GM19238 (cell line): ENCODE measurements at regions not wholly inside any gene's neighbourhood (a gene's known extent, or its start where the extent isn't known, plus 50 kb on each side); places are given as distances from the start of the nearest gene placed in this dataset.

Experiments used
- DNase-seq: peaks from one replicate; pipeline ENCODE4 v3.0.0; 2011; ENCODE audit warnings: low spot score; ENCODE audit not compliant: insufficient read length

DNA sequence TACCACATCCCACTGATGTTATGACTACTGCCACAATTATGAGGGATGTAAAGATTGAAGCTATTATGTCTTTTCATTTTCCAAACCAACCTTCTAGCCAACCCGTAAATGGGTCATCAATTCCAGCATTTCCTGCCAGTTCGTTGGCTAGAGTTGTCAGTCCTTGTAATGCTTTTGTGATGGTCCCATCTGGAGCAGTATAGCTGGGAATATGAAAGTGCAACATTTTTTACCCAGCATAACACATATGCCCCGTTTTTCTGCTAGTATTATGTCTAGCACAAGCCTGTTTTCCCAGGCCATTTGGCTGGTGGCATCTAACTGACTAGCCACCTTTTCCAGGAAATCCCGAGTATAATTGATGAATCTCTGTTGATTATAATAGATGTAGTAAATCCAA is 1501.6 kb upstream of the SLC39A10 start:
- DNase-seq = no peak

DNA sequence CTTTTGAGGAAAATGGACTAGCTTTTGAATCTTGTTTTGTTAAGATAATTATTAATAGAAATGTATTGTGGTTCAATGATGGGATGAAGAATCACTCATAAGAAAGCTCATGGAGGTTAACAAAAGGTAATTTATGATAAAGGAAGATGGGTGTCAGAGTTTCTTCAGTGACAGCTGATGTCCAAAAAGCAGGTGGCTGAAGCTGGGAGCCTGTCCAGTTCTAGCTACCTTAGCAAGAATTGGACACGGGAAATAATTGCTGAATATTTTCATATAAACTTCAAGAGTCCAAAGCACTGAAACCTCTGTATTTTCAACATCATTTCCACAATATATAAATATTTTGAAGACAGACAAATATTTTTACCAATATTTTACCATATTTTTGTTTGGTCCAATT is 1505.8 kb upstream of the SLC39A10 start:
- no peak for DNase-seq

DNA sequence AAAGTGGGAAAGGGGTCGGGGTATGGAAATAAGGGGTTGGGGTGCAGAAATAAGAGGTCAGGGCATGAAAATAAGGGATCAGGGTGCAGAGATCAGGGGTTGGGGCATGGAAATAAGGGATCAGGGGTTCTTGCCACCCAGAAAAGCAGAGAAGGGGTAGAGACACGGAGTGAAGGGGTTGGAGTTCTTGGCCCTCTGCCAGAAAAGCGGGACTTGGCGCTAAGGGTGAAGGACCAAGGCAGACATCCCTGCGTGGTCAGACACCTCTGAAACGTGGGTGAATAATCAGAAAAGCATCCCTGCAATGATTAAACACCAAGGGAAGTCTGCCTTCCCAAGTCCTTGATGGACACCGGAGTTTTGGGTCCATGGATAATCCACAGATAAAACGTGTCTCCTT is 1521.6 kb upstream of the SLC39A10 start:
- no peak for DNase-seq

DNA sequence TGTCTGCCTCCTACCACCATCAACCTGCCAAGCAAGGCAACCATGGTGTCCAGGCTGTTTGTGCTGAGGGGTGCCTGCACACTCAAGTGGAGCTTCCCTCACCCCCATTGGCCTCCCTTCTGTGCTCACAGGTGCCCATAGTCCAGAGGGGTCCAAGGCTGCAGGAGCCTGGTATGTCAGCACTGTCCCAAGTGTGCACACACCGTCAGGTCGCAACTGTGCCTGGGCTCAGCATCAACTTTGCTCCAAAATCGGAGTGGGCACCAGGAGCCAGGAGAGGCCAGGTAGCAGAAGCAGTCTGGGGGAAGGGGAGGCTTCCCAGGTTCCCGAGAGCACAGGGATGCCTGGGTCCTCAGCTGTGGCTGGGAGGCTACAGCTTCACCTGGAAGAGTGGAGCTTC is 1528.2 kb upstream of the SLC39A10 start:
- no peak for DNase-seq

DNA sequence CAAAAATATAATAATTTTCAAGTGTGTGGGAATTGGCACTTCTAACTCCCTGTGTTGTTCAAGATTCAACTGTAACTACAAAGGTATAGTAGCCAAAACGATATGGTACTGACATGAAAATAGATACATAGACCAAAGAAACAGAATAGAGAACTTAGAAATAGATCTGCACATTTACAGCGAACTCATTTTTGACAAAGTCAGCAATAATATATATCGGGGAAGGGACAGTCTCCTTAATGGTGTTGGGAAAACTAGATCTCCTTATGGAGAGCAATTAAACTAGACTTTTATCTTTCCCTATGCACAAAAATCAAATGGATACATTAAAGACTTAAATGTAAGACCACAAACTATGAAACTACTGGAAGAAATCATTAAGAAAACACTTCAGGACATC is 1530.6 kb upstream of the SLC39A10 start:
- DNase-seq = no peak

DNA sequence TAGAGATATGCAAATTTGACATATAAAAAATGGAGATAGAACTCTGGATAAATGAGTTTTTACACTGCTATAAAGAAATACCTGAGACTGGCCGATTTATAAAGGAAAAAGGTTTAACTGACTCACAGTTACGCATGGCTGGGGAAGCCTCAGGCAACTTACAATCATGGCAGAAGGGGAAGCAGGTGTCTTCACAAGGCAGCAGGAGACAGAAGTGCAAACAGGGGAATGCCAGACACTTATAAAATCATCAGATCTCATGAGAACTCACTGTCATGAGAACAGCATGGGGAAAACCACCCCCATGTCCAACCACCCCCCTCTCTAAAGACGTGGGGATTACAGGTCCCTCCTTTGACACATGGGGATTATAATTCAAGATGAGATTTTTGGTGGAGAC is 1540.2 kb upstream of the SLC39A10 start:
- no peak for DNase-seq

DNA sequence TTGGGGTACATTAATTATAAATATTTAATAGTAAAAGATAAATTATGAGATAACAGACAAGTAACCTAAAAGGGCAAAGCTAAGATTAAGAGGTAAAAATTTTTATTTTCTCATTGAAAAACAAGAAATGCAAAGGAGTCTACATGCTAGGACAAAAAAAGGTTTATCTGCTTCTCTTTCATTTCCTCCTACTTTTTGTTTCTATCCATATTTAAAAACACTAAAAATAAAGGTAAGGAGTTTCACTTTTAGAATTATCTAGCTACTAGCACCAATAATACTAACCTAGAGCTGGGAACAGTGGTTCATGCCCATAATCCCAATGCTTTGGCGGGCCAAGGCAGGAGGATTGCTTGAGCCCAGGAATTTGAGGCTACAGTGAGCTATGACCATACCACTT is 1551.7 kb upstream of the SLC39A10 start:
- DNase-seq = no peak

DNA sequence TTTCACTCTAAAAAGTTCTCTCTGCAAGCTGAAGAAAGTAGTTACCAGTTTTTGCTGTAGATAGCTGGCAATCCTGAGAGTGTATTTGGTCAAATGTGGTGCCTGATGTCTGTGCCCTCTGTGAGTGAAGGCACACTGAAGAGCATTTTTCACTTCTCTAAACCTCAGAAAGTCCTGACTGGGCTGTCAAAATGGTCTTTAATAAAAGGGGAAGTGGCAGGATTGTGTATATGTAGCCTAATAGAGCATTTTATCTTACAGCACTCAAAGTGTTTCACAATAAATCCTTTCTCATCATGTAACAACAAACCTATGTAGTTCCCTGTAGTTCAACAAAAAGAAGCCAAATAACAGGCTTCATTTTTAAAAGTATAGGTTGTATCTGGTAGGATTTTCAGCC is 1552.3 kb upstream of the SLC39A10 start:
- DNase-seq = peak; percentile 3

DNA sequence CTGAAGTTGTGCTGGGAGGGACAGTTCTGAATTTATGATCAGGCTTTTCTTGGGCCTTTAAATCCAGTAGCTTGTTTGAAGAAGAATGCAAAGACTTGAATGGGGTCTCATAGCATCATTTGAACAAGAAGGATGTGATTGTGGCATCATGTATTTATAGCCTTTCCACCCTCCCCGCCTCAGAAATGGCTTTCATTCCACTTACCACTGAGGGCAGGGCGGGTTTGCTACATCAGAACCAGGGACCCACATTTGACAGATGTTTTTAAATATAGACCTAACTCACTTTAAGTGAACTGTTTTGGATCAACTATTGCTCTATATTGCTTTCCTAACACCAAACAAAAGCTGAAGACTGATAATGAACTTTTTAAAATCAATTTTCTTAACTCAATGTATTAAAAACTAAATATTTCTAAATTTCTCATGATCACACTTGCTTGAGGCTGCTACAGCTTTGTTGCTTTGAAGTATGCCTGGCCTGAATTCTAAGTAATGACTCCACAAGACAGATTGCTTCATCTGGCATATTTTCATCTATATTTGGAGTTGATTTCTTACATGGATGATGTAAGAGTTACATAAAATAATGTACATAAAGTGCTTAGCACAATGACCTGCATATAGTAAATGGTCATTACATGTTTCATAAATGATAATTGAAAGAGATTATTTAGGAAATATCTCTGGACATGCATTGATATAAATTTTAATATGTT is 1552.9 kb upstream of the SLC39A10 start:
- DNase-seq = no peak

DNA sequence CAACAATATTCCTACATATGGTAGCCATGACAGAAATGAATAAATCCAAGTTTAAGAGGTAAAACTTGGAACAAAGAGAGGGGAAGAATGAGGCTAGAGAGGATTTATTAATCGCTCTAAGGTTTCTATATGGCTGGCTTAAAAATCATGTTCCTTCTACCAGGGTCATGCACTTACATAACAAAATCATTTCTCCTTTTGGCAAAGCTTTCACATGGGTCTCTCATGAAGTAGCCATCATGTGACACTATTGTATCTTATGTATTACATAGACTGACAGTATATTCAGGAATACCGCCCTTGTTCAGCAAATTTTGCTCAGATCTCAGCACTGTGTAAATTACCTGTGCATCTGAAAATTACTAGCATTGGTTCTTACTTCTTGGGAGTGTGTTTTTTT is 1554.5 kb upstream of the SLC39A10 start:
- no peak for DNase-seq

DNA sequence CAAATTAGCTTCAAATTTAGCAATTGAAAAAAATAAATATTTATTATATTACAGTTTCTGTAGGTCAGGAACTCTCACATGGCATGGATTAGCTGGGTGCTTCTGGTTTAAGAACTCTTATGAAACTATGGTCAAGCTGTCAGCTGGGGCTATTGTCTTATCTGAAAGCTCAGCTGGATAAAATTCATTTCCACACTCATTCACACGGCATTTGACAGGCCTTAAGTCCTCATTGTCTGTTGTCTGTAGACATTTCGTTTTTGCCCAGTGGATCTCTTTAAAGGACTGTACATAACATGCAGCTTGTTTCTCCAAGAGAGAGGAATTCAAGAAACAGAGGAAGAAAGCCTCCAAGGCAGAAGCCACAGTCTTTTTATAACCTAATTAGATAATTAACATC is 1556.8 kb upstream of the SLC39A10 start:
- DNase-seq = no peak

DNA sequence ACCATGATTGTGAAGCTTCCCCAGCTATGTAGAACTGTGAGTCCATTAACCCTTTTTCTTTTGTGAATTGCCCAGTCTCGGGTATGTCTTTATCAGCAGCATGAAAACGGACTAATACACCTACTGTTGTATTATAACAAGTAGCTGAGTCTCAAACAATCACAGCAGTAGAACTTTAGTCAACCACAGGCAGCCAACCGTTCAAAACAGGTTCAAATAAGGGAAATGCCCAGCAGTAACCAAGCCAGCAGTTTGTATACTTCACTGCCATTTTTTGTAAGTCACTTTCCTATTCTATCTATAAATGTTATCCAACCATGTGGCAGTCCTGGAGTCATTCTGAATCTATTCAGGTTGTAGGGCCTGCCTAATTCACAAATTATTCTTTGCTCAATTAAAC is 1560.6 kb upstream of the SLC39A10 start:
- no peak for DNase-seq

DNA sequence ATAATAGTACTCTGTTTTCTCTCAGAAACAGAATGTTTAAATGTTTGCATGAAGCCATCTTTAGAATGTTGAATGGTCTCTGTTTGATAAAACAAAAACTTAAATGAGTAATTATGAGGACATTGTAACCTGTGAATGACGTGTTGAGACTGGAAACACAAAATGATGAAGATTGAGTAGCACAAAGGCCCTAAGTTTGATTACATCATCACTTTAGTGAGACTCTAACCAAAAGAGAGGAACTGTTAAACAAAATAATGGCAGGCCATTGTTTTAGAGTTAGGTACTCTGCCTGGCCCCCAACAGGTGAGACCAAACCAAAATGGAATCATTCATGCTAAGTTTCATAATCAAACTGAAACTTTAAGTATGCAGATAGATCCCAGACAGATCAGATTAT is 1561.7 kb upstream of the SLC39A10 start:
- no peak for DNase-seq

DNA sequence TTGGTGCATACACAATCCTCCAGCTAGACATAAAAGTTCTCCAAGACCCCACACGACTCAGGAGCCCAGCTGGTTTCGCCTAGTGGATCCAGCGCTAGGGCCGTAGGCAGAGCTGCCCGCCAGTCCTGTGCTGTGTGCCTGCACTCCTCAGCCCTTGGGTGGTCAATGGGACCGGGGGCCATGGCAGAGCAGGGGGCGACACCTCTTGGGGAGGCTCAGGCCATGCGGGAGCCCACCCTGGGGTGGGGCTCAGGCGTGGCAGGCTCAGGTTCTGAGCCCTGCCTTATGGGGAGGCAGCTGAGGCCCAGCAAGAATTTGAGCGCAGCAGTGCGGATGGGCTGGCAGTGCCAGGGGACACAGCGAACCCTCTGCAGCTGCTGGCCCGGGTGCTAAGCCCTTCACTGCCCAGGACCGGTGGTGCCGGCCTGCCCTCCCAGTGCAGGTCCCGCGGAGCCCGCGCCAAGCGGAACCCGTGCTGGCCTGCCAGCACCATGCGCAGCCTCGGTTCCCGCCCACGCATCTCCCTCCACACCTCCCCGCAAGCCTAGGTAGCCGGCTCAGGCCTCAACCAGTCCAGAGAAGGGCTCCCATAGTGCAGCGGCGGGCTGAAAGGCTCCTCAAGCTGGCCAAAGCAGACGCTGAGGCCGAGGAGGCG is 1566.6 kb upstream of the SLC39A10 start:
- DNase-seq = no peak

DNA sequence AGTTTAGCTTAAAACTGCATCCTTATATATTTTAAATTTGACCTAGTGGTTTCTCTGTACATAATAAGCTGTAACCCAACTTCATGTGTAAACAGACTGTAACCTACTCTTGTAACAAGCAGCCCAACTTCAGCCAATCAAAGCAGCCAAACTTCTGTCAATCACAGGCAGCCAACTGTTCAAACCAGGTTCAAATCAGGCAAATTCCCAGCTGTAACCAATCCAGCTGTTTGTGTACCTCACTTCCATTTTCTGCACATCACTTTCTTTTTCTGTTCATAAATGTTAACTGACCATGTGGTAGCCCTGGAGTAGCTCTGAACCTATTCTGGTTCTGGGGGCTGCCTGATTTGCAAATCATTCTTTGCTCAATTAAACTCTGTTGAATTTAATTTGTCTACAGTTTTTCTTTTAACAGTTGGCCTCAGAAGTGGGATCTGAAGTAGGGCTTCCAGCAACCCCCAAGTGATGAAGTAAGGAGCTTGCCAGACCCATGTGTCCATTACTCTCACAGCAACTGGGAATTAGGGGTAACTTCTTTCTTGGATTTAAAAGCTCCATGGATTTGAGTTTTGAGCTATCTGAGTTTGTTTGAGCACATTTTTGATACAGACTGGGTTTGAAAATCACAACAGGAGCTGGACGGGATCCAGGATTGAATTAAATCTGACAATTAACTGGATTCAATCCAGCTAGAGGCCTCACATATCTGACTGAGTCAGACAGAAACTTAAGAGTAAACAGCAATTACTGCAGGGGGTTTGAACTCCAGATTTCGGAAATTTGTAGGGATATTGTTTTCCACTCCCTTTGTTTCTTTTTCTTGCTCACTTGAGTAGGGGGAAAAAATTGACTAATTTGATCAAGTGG is 1569.7 kb upstream of the SLC39A10 start:
- DNase-seq = no peak

DNA sequence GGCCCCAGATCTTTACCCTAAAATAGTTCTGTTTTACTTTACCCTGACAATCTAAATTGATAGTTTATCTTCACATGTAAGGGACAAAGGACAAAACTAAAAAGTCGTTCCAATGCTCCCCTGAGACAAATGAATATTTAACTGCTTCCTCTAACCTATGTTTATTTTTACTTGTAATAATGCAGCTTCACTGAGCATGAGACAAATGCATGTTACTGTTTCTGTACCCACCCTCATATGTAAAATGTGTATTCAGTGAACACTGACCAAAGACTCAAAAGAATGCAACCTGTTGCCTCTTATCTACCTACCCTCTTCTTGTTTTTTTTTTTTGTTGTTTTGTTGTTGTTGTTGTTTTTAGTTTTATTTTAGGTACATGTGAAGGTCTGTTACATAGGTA is 1570.9 kb upstream of the SLC39A10 start:
- no peak for DNase-seq

DNA sequence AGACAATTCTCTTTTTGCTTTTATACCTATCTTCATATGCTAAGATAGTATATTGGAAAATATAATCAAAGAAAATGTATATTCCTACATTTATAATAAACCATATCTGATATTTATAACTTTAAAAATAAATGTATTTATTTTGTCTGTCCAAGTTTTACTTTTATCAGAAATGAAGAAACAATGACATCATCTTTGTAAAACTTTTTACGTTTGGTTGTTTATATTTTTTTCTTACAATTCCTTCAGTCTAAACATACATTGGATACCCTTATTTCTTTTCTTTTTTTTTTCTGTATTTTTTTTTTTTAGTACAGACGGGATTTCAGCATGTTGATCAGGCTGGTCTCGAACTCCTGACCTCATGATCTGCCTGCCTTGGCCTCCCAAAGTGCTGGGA is 1577.0 kb upstream of the SLC39A10 start:
- no peak for DNase-seq

DNA sequence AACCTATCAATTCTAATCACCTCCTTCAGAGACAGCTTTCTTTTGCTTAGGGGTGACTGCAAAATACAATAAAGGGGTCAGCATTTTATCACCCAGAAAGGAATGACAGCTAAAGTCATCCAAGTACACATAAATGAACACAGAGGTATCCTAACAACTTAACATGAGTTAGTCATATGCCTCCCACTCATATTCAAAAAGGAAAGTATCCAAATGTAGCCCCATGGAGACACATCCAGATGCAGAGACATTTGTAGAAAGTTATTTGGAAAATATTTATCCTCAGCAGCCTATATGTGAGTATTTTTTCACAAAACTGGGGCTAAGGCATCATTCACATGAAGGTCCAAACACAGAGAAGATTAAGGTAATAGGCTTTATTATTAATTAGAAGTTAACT is 1579.7 kb upstream of the SLC39A10 start:
- no peak for DNase-seq

DNA sequence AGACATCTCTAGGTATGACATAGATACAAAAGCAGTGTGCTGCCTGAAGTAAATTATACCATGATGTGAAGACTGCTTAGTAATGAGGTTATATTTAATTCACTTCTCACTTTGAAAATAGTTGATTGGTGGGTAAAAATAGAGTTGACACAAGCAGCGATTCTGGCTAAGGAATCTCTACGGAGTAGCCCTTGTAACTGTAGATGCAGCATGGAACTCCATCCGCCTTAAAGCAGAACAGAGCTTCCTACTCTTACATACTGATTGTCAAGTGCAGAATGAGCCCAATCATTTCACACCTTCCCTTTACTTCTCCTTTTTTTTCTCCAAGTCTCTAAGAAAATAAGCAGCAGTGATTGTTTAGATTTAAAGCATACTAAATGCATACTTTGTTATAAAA is 1594.6 kb upstream of the SLC39A10 start:
- no peak for DNase-seq

DNA sequence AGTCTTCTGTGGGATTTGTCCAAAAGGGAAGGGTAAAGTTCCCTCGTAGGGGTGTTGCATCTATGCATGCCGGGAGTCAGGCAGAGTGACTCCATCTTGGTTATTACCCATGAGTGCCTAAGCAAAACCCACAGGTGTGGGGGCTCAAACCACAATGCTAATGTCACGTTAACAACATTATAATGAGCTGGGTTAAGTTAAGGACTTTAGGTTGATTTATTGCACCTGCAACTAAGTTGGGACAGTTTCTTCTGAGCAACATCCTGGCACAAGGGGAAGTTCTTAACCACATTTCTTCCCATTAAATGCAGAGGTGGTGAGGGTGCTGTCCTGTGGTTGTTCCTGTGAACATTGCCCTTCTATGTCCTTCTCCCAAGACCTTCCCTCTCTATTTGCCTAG is 1596.8 kb upstream of the SLC39A10 start:
- no peak for DNase-seq

DNA sequence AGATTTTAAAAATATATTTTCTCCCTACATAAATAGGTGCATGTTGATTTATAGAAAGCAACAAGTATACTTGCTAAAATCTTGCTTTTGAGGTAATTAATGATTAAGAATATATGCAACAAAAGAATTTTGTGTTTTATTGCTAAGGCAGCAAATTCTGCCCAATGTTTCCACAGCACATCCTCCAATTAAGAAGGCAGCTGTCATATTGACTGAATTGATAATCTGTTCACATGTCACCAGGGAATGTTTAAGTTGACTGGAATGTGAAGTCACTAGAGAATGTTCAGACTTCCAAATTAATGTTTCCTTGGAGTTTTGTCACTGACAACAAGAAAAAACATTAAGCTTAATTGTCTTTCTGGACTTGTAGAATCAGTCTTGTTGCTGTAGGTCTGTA is 1602.7 kb upstream of the SLC39A10 start:
- no peak for DNase-seq

DNA sequence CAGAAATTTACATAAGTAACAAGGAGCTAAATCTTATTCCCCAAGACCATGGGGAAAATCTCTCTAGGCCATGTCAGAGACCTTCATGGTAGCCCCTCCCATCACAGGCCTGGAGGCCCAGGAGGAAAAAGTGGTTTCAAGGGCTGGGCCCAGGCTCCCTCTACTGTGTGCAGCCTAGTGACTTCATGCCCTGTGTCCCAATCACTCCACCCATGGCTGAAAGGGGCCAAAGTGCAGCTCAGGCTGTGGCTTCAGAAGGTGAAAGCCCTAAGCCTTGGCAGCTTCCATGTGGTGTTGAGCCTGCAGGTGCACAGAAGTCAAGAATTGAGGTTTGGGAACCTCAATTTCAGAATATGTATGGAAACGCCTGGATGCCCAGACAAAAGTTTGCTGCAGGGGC is 1612.7 kb upstream of the SLC39A10 start:
- DNase-seq = no peak
